ENCODE measurements at regions not wholly inside any gene's neighbourhood (a gene's known extent, or its start where the extent isn't known, plus 50 kb on each side); places are given as distances from the start of the nearest gene placed in this dataset.

DNA sequence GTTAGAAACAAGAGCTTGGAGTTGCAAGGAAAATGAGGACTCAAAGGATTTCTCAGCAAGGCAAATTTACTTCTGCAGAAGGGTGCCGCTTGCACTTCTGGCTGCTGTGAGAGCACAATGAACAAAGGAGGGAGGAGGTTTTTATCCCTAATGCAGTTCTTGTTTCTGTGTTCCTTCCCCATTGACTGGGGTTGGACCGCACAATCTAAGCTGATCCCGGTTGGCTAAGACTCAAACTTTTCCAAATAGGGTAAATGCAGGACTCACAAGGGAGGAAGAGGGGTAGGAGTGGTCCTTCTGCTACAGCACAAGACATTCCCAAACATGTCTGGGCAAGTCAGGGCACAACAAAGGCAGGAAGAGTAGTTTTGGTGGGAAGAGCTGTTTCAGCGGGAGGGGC lies 249.6 kb upstream of the MOCS1 start:
- H3K36me3 ChIP-seq (ENCODE audit: control insufficient read depth, insufficient read depth, low read length), result no peaks in the 10 kb centered on the region
- no peak overlapping the region for H3K4me3 ChIP-seq (replicated peaks; ENCODE audit: low read depth, low read length)
- DNase-seq (ENCODE audit: extremely low read depth, insufficient read length), result no peak
- TF ChIP-seq, protein P1, sequence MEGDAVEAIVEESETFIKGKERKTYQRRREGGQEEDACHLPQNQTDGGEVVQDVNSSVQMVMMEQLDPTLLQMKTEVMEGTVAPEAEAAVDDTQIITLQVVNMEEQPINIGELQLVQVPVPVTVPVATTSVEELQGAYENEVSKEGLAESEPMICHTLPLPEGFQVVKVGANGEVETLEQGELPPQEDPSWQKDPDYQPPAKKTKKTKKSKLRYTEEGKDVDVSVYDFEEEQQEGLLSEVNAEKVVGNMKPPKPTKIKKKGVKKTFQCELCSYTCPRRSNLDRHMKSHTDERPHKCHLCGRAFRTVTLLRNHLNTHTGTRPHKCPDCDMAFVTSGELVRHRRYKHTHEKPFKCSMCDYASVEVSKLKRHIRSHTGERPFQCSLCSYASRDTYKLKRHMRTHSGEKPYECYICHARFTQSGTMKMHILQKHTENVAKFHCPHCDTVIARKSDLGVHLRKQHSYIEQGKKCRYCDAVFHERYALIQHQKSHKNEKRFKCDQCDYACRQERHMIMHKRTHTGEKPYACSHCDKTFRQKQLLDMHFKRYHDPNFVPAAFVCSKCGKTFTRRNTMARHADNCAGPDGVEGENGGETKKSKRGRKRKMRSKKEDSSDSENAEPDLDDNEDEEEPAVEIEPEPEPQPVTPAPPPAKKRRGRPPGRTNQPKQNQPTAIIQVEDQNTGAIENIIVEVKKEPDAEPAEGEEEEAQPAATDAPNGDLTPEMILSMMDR (IDR thresholded peaks at IDR 0.05; ENCODE audit: insufficient read depth, low read length, poor library complexity, severe bottlenecking), result no peak
- H3K27me3 ChIP-seq (replicated peaks; ENCODE audit: control insufficient read depth, insufficient read depth, low read length), result no peaks in the 10 kb centered on the region

DNA sequence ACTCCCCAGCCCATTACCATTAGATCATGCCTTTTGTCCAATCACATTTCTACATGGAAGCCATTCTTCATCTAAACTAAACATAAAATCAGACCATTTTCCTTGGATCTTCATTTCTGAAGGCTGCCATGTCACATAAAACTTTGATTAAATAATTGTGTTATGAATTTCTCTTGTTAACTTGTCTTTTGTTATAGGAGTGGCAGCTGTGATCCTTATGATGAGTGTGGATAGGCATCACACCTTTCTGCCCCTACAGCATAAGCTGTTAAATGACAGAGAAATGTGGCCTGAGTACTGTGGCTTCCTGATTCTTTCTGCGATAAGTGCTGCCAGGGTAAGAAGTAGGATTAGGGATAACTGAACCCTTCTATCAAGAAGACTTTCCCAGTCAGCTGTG lies 247.1 kb upstream of the MOCS1 start:
- H3K36me3 ChIP-seq (ENCODE audit: control insufficient read depth, insufficient read depth, low read length), result no peaks in the 10 kb centered on the region
- DNase-seq (ENCODE audit: extremely low read depth, insufficient read length), result no peak
- H3K27me3 ChIP-seq (replicated peaks; ENCODE audit: control insufficient read depth, insufficient read depth, low read length), result no peaks in the 10 kb centered on the region
- H3K4me3 ChIP-seq (replicated peaks; ENCODE audit: low read depth, low read length), result no peak overlapping the region
- TF ChIP-seq, protein P1 (IDR thresholded peaks at IDR 0.05; ENCODE audit: insufficient read depth, low read length, poor library complexity, severe bottlenecking), result no peak

DNA sequence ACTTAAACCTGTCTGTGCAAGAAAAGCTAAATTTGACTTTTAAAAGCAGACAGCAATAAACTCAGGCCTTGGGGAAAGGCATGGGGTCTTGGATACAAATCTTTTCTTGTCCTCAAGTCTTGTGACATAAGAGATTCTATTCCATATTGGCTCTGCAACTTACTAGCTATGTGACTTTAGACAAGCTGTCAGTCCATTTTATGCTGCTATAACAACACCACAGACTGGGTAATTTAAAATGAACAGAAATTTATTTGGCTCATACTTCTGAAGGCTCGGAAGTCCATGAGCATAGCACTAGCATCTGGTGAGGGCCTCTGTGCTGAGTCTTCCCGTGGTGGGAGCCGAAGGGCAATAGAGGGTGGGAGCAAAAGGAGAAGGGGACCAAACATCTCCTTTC lies 246.0 kb upstream of the MOCS1 start:
- DNase-seq (ENCODE audit: extremely low read depth, insufficient read length), result no peak
- Histone ChIP-seq H3K4me3 (replicated peaks; ENCODE audit: low read depth, low read length) (no peak overlapping the region), H3K36me3 (ENCODE audit: control insufficient read depth, insufficient read depth, low read length) (no peaks in the 10 kb centered on the region), H3K27me3 (replicated peaks; ENCODE audit: control insufficient read depth, insufficient read depth, low read length) (no peaks in the 10 kb centered on the region)
- TF ChIP-seq, protein P1 (IDR thresholded peaks at IDR 0.05; ENCODE audit: insufficient read depth, low read length, poor library complexity, severe bottlenecking), result no peak

DNA sequence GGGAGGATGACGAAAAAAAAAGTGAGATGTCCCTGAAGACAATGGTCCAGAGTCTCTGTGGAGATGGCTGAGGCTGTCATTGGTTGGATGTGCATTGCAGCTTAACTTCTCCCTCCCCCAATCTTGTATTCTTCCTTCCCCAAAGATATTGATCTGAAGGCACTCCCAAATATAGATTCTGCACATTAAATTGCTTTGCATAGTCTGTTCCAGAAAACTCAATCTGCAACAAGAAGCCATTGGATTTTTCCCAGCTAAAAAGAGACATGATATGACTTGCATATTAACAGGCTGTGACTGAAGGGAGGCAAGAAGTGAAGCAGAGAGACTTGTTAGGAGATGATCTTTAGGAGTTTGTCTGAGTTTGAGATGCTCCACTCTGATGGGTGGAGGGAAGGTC lies 245.2 kb upstream of the MOCS1 start:
- H3K27me3 ChIP-seq (replicated peaks; ENCODE audit: control insufficient read depth, insufficient read depth, low read length), result no peaks in the 10 kb centered on the region
- TF ChIP-seq, protein P1 (IDR thresholded peaks at IDR 0.05; ENCODE audit: insufficient read depth, low read length, poor library complexity, severe bottlenecking), result no peak
- H3K36me3 ChIP-seq (ENCODE audit: control insufficient read depth, insufficient read depth, low read length), result no peaks in the 10 kb centered on the region
- no peak overlapping the region for H3K4me3 ChIP-seq (replicated peaks; ENCODE audit: low read depth, low read length)
- DNase-seq (ENCODE audit: extremely low read depth, insufficient read length), result no peak

DNA sequence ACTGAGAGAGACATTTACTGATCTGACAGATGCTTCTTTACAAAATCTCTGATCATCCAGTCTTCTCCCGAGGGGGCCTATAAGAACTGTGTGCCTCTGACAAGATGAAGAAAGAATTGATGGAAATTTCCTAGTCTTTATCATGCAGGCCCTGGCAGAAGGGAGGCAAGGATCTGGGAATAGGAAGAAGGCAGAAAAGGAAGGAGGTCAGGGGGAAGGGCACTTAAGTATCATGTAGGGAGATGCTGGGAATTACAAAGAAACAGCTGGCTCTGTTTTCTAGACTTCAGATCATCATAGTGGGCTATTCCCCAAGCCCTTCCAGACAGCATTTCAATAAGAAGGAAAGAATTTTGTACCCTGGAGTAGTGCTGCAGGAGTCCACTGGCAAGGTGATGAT lies 243.3 kb upstream of the MOCS1 start:
- H3K27me3 ChIP-seq (replicated peaks; ENCODE audit: control insufficient read depth, insufficient read depth, low read length), result no peaks in the 10 kb centered on the region
- H3K4me3 ChIP-seq (replicated peaks; ENCODE audit: low read depth, low read length), result no peak overlapping the region
- TF ChIP-seq, protein P1 (IDR thresholded peaks at IDR 0.05; ENCODE audit: insufficient read depth, low read length, poor library complexity, severe bottlenecking), result no peak
- no peak for DNase-seq (ENCODE audit: extremely low read depth, insufficient read length)
- H3K36me3 ChIP-seq (ENCODE audit: control insufficient read depth, insufficient read depth, low read length), result no peaks in the 10 kb centered on the region

DNA sequence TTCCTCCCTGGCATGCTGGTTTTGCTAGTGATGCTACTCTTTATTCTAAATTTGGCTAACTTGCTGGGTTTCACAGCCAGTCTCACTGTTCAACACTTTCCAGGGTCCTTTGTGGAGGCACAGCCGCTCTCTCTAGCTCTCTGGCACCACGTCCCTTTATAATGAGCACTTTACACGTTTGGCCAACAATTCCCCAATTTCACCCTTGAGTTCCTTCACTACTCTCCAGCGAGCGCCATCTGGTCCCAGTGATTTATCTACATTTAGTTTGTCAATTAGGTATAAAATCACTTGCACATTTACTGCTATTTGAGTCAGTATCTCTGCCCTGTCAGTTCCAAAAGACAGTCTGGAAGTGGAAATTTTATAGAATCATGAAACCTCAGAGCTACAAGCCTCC lies 241.9 kb upstream of the MOCS1 start:
- H3K36me3 ChIP-seq (ENCODE audit: control insufficient read depth, insufficient read depth, low read length), result no peaks in the 10 kb centered on the region

More for the DNA sequence above, 241.9 kb upstream of the MOCS1 start:
- TF ChIP-seq, protein P1 (IDR thresholded peaks at IDR 0.05; ENCODE audit: insufficient read depth, low read length, poor library complexity, severe bottlenecking), result no peak
- no peaks in the 10 kb centered on the region for H3K27me3 ChIP-seq (replicated peaks; ENCODE audit: control insufficient read depth, insufficient read depth, low read length)
- DNase-seq (ENCODE audit: extremely low read depth, insufficient read length), result no peak
- no peak overlapping the region for H3K4me3 ChIP-seq (replicated peaks; ENCODE audit: low read depth, low read length)
